ENCODE measurements at regions not wholly inside any gene's neighbourhood (a gene's known extent, or its start where the extent isn't known, plus 50 kb on each side); places are given as distances from the start of the nearest gene placed in this dataset.

DNA sequence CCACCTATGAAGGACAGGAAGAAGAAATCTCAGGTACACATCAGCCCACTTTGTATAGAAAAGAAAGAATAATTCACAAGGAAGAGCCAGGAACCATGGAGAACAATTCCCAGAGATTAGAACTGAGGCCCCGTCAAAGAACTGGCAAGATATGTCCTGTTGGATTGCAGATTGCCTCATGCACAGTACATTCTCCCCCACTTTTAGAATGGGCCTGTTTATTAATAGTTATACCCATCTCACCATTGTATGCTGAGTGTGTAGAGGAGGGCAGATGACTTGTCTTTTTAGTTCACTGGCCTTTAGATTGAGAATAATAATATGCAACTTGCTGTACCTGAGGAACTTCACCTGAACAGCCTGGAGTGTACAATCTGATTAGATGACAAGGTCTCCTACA is 315.6 kb upstream of the HAND2 start:
- Histone ChIP-seq H3K36me3 (no peaks in the 10 kb centered on the region), H3K4me1 (replicated peaks) (no peaks in the 10 kb centered on the region), H3K4me3 (no peak overlapping the region), H3K27me3 (replicated peaks) (no peaks in the 10 kb centered on the region), H3K27ac (no peak overlapping the region), H3K9me3 (replicated peaks) (no peaks in the 10 kb centered on the region)
- no peak for DNase-seq (ENCODE audit: low read depth in 1 of 2, low spot score in 2 of 2)

DNA sequence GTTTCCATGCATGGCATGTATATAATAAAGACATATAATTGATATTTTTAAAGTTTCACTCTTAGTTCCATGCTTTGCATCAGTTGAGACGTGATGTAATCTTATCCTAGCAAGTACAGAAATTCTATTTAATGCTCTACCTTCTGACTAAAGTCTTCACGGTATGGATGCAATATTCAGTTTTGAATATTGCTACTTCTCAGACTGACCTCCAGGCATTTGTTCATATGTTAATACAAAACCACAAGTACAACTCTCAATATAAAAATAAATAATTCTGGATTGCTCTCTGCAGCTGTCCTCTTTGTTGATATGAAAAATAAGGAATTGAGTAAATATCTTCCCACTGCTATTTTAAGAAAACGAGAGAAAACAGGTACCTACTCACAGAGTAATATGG is 309.8 kb upstream of the HAND2 start:
- no peak for DNase-seq (ENCODE audit: low read depth in 1 of 2, low spot score in 2 of 2)
- Histone ChIP-seq H3K9me3 (replicated peaks) (no peaks in the 10 kb centered on the region), H3K36me3 (no peaks in the 10 kb centered on the region), H3K27me3 (replicated peaks) (no peaks in the 10 kb centered on the region; the same call in 1 of the 2 replicates), H3K4me3 (no peak overlapping the region), H3K4me1 (replicated peaks) (no peaks in the 10 kb centered on the region), H3K27ac (no peak overlapping the region)

DNA sequence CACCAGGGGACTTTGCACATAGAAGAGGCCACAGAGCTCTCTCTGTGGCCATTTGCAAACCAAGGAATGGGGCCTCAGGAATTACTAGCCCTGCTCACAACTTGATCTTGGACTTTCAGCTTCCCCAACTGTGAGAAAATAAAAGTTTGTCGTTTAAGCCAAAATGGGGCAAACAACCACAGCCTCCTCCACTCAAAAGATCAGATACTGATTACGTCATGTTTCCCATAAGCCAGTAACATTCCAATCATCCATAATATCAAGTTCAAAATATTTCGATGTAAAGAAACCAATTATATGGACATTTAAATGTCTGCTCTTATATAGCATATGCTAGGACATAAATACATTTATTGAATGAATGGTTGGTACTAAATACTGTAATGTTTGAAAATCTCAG is 307.5 kb upstream of the HAND2 start:
- no peaks in the 10 kb centered on the region for H3K4me1 ChIP-seq (replicated peaks)
- no peak overlapping the region for H3K4me3 ChIP-seq
- H3K9me3 ChIP-seq (replicated peaks) = no peaks in the 10 kb centered on the region
- no peaks in the 10 kb centered on the region for H3K36me3 ChIP-seq
- no peak for DNase-seq (ENCODE audit: low read depth in 1 of 2, low spot score in 2 of 2)
- H3K27ac ChIP-seq = no peak overlapping the region
- no peaks in the 10 kb centered on the region; the same call in 1 of the 2 replicates for H3K27me3 ChIP-seq (replicated peaks)

DNA sequence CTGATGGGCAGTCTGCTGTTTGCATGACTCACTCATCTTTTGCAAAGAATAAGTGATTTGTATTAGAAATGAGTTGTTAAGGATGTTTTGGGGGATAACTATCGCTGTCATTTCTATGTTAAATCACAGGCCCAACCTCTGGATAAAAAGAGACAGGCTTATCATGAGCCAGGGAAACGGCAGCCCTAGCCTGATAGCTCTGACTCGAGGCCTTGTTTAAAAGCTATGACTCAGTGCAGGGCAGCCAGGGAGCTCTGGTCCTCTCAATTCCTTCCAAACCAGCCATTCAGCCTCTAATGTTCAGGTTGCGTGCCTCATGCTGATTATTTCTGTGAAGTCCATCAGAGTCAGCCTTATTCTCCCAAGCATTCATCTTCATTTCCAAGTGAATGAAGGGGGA is 305.9 kb upstream of the HAND2 start:
- no peak overlapping the region for H3K27ac ChIP-seq
- H3K27me3 ChIP-seq (replicated peaks) = peaks cover 6% of the 10 kb centered on the region
- no peaks in the 10 kb centered on the region for H3K9me3 ChIP-seq (replicated peaks)
- no peak for DNase-seq (ENCODE audit: low read depth in 1 of 2, low spot score in 2 of 2)
- no peak overlapping the region for H3K4me3 ChIP-seq
- H3K36me3 ChIP-seq = no peaks in the 10 kb centered on the region
- H3K4me1 ChIP-seq (replicated peaks) = no peaks in the 10 kb centered on the region

DNA sequence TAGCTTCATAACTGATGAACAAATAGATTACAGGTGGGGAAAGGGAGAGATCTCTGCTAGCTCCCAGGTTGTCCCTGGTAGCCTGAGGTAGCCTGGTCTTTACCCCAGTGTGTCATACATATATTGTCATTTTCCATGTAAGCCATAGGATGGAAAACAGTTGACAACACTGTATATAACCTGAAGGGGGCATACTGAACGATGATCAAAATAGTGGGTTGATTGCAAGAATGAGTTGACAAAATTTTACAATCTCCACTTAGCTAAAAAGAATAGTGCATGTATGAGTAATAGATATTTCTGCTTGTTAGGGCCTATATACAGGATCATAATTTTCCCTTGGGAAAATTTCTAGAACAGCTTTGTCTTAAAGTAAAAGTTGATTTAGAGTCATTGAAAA is 304.1 kb upstream of the HAND2 start:
- H3K36me3 ChIP-seq = no peaks in the 10 kb centered on the region
- no peak overlapping the region for H3K4me3 ChIP-seq
- no peaks in the 10 kb centered on the region for H3K9me3 ChIP-seq (replicated peaks)
- DNase-seq (ENCODE audit: low read depth in 1 of 2, low spot score in 2 of 2) = no peak
- H3K27ac ChIP-seq = no peak overlapping the region
- H3K4me1 ChIP-seq (replicated peaks) = no peaks in the 10 kb centered on the region
- H3K27me3 ChIP-seq (replicated peaks) = peaks cover 7% of the 10 kb centered on the region

DNA sequence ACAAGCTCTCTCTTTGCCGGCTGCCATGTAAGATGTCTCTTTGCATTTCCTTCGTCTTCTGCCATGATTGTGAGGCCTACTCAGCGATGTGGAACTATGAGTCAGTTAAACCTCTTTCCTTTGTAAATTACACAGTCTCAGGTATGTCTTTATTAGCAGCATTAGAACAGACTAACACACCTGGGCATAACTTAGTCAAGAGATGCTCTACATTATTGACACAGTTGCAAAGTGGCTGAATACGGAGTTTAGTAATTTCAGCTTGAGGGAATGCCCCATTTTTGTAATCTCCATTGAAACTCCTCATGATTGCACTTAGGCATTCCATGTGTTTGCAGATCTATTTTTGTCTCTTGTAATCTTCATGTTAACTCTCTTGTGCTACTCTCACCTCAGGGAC is 299.5 kb upstream of the HAND2 start:
- Histone ChIP-seq H3K27ac (no peak overlapping the region), H3K36me3 (no peaks in the 10 kb centered on the region), H3K4me3 (no peak overlapping the region), H3K4me1 (replicated peaks) (no peaks in the 10 kb centered on the region), H3K9me3 (replicated peaks) (no peaks in the 10 kb centered on the region), H3K27me3 (replicated peaks) (peaks cover 7% of the 10 kb centered on the region)
- DNase-seq (ENCODE audit: low read depth in 1 of 2, low spot score in 2 of 2) = no peak

DNA sequence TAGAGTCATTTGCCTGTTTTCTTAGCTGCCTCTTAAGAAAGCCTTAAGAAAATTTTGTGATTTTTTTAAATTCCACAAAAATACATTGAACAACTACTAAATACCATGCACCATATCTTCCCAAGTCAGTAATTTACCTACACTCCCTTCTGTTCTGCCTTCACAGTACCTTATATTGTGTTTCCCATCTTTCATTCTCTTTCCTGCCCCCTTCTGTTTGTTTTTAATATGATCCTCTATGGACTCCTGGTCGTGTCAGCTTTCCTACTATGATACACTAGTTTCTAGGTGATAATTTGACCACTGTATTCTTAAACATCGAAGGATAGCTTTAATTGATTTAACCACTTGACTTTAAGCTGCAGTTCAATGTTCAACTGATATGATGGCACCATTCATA is 297.7 kb upstream of the HAND2 start:
- no peak overlapping the region for H3K27ac ChIP-seq
- no peaks in the 10 kb centered on the region for H3K9me3 ChIP-seq (replicated peaks)
- no peak overlapping the region for H3K4me3 ChIP-seq
- H3K4me1 ChIP-seq (replicated peaks) = no peaks in the 10 kb centered on the region
- peaks cover 7% of the 10 kb centered on the region; the same call in 1 of the 2 replicates for H3K27me3 ChIP-seq (replicated peaks)
- DNase-seq (ENCODE audit: low read depth in 1 of 2, low spot score in 2 of 2) = no peak
- no peaks in the 10 kb centered on the region for H3K36me3 ChIP-seq

DNA sequence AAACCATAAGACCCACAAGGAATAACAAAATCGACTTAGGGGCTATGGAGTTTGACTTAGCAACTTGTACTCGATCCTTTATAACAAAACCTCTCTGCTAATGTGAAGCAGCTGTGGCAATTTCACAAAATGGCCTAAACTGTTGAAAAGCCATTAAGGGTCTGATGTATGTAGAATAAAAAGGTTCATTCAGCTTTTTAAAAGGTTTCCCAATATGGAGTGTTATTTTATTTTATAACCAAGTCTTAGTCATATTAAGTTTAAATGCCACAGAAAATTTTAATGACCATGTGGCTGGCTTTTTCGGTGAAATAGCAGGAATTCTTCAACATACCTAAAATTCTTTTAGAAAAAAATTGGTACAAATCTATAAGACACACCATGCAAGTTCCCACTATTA is 291.8 kb upstream of the HAND2 start:
- Histone ChIP-seq H3K4me1 (replicated peaks) (no peaks in the 10 kb centered on the region), H3K27me3 (replicated peaks) (no peaks in the 10 kb centered on the region; the same call in 1 of the 2 replicates), H3K36me3 (no peaks in the 10 kb centered on the region), H3K27ac (no peak overlapping the region), H3K4me3 (no peak overlapping the region), H3K9me3 (replicated peaks) (no peaks in the 10 kb centered on the region)
- no peak for DNase-seq (ENCODE audit: low read depth in 1 of 2, low spot score in 2 of 2)

DNA sequence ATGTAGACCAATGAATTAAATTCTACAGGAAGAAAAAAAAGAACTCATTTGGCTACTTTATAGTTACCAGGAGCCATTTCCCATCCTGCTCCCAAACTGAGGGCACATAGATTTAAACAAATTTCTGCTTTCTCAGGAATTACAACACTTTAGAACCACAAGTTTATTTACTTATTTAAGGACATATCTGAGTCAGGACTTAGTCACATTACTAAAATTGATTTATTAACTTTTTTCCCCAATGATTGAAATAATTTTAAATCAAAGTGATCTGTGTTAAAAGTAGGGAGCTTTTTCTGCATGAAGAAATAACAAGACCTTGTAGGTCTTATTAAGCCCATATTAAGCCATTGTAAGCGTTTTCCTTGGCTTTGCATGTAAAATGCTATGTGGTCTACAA is 291.0 kb upstream of the HAND2 start:
- Histone ChIP-seq H3K27ac (no peak overlapping the region), H3K36me3 (no peaks in the 10 kb centered on the region), H3K4me3 (no peak overlapping the region), H3K4me1 (replicated peaks) (no peaks in the 10 kb centered on the region), H3K27me3 (replicated peaks) (no peaks in the 10 kb centered on the region; the same call in 1 of the 2 replicates), H3K9me3 (replicated peaks) (no peaks in the 10 kb centered on the region)
- no peak for DNase-seq (ENCODE audit: low read depth in 1 of 2, low spot score in 2 of 2)

DNA sequence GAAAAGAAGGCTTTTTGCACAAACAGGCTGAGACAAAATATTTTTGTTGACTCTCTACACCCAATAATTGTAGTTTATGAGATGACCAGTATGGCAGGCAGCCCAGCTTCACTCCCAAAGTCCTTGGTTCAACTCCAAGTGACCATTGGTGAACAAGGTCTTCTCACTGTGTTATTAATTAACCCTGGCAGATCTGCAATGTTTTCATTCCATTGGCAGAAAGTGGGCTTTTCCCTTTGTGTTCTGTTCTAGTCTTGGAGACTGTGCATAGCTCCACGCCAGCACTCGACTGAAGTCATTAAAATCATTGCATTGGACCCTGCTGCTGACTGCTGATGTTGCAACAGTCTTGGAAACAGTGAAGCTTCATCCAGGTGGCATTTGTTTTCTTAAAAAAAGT is 277.3 kb upstream of the HAND2 start:
- H3K27ac ChIP-seq = no peak overlapping the region
- H3K9me3 ChIP-seq (replicated peaks) = no peaks in the 10 kb centered on the region
- no peak overlapping the region for H3K4me3 ChIP-seq
- no peaks in the 10 kb centered on the region for H3K4me1 ChIP-seq (replicated peaks)
- no peaks in the 10 kb centered on the region for H3K36me3 ChIP-seq
- no peak for DNase-seq (ENCODE audit: low read depth in 1 of 2, low spot score in 2 of 2)
- no peaks in the 10 kb centered on the region for H3K27me3 ChIP-seq (replicated peaks)

DNA sequence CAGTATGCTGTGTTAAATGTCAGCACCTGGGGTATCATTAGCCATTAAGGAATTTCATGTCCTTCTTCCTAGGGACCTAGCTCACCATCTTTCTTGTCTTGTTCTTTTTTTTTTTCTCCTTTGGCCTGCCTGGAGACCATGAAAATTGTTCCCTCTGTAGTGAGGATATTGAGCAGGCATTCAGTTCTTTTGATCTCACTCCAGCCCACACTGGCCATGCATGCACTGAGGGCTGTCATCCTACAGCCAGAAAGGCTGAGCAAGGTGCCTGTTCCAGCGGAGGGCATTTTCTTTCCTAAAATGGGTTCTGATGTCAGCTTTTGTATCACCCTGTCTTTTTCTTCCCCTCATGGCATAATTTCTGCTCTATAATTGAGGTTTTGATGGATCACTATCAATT is 275.9 kb upstream of the HAND2 start:
- Histone ChIP-seq H3K36me3 (no peaks in the 10 kb centered on the region), H3K4me3 (no peak overlapping the region), H3K27ac (no peak overlapping the region), H3K27me3 (replicated peaks) (no peaks in the 10 kb centered on the region), H3K4me1 (replicated peaks) (no peaks in the 10 kb centered on the region), H3K9me3 (replicated peaks) (no peaks in the 10 kb centered on the region)
- DNase-seq (ENCODE audit: low read depth in 1 of 2, low spot score in 2 of 2) = no peak

DNA sequence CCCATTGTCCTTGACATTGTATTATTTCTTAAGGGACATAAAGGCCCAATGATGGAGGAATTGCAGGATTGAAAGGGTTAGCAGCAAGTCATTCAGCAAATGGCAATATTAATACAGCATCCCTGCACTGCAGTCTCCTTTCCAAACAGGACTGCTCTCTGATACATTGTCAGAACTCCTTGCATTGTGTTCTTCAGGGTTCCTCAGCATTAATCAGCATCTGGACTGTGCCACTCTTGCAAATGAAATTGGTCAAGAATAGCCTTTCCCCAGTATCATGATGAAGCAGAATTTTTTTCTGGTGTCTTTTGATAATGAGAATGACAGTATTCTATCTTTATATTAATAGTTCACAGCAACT is 272.6 kb upstream of the HAND2 start:
- Histone ChIP-seq H3K4me1 (replicated peaks) (no peaks in the 10 kb centered on the region), H3K27ac (no peak overlapping the region), H3K4me3 (no peak overlapping the region), H3K9me3 (replicated peaks) (no peaks in the 10 kb centered on the region), H3K36me3 (no peaks in the 10 kb centered on the region), H3K27me3 (replicated peaks) (no peaks in the 10 kb centered on the region)
- DNase-seq (ENCODE audit: low read depth in 1 of 2, low spot score in 2 of 2) = no peak

DNA sequence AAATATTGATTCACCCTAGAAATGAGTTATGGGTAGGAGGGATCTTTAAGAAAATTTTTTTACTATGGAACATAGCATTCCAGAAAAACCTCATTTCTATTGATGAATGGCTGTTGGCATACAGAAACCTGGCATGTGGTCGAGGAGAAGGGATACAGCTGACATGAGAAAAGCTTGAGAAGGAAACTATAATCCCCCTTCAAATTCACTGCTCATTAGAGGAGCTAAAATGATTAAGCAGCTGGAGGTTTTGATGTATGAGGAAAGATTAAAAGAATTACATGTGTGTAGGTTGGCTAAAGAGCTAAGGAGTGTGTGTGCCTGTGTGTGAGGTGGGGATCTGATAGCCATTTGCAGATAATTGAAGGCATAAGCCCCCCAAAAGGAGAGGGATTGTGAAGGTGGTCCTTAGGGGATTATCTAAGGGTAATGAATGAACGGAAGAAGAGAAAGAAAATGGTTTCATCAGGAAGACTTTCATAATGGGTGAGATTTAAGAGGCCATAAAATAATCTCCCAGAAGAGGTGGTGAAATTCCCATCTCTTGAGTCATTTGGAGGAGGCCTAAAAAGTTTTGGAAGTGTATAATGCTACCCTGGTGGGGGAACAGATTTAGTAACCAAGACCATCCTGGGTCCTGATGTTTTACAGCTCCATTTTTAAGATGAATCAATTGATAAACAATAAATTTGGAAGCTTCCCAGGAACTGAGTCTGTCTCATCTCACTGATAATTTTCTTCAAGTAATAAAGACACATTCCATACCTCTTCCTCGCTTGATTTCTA is 272.0 kb upstream of the HAND2 start:
- Histone ChIP-seq H3K4me1 (replicated peaks) (no peaks in the 10 kb centered on the region), H3K27ac (no peak overlapping the region), H3K27me3 (replicated peaks) (no peaks in the 10 kb centered on the region), H3K4me3 (no peak overlapping the region), H3K9me3 (replicated peaks) (no peaks in the 10 kb centered on the region), H3K36me3 (no peaks in the 10 kb centered on the region)
- DNase-seq (ENCODE audit: low read depth in 1 of 2, low spot score in 2 of 2) = no peak

DNA sequence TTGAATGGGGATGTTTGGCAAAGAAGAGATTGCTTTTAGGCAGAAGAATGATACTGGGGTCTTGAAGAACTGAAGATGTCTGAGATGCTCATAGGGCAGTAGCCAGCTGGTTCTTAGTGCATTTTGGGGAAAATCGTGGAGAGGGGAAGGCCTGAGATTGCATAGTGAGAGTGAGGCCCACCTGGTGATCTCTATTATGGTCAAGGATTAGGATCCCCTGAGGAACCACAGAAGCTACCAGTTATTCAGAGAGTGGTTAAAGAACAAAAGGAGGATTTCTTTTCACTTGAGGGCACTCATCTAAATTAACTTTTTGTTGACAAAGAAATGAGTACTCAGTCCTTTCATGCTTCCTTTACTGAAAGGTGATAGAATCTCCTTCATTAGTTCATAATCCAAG is 271.3 kb upstream of the HAND2 start:
- Histone ChIP-seq H3K4me1 (replicated peaks) (no peaks in the 10 kb centered on the region), H3K27ac (no peak overlapping the region), H3K36me3 (no peaks in the 10 kb centered on the region), H3K4me3 (no peak overlapping the region), H3K27me3 (replicated peaks) (no peaks in the 10 kb centered on the region), H3K9me3 (replicated peaks) (no peaks in the 10 kb centered on the region)
- no peak for DNase-seq (ENCODE audit: low read depth in 1 of 2, low spot score in 2 of 2)

DNA sequence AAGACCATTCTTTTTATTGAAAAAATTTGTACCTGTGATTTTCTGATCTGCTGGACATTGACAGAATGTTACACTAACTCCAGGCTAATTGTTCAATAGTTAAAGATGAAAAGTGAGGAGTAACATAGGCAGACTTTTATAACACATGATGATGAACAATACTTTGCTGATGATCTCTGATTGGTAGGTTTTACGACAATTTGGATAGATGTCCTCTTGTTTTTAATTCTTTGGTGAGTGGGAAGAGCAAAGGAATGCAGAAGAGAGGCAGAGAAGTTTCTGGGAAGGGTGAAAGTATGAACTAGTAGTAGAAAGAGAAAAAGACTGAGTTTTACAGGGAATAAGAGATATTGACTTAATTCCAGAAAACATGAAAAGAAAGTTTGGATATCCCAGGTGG is 267.3 kb upstream of the HAND2 start:
- Histone ChIP-seq H3K27ac (no peak overlapping the region), H3K36me3 (no peaks in the 10 kb centered on the region), H3K9me3 (replicated peaks) (no peaks in the 10 kb centered on the region), H3K4me3 (no peak overlapping the region), H3K4me1 (replicated peaks) (peaks cover 18% of the 10 kb centered on the region), H3K27me3 (replicated peaks) (no peaks in the 10 kb centered on the region)
- DNase-seq (ENCODE audit: low read depth in 1 of 2, low spot score in 2 of 2) = no peak
